ENCODE measurements at regions not wholly inside any gene's neighbourhood (a gene's known extent, or its start where the extent isn't known, plus 50 kb on each side); places are given as distances from the start of the nearest gene placed in this dataset.

- H3K4me1 ChIP-seq, result no peaks in the 10 kb centered on the region
- WGBS, 2 donors, result 65 to 72% methylated on average over 2 of the region's 2 CpGs
- H3K4me3 ChIP-seq, result no peak overlapping the region
- no peak for TF ChIP-seq CTCF (IDR thresholded peaks at IDR 0.05)
- ATAC-seq (no peak), DNase-seq (no peak)
- peaks cover 0 to 17% (median 3%) of the 10 kb centered on the region in 7 donors for H3K27me3 ChIP-seq
- no peaks in the 10 kb centered on the region for H3K9me3 ChIP-seq
- no peaks in the 10 kb centered on the region for H3K36me3 ChIP-seq
- intact Hi-C loops (cut with DNase I), result no loop called here
- H3K27ac ChIP-seq, result no peak overlapping the region
Observed at GRCh38 chr4:82033862-82034261, 339.9 kb downstream of the HNRNPD start.

GRCh38 chr4:82031376-82031927, 342.3 kb downstream of the HNRNPD start:
- no peak for DNase-seq
- intact Hi-C loops (cut with DNase I), result no loop called here
- H3K4me3 ChIP-seq, result no peak overlapping the region
- H3K4me1 ChIP-seq, result no peaks in the 10 kb centered on the region
- H3K36me3 ChIP-seq, result no peaks in the 10 kb centered on the region
- peaks cover 0 to 15% (median 3%) of the 10 kb centered on the region in 7 donors for H3K27me3 ChIP-seq
- TF ChIP-seq CTCF (IDR thresholded peaks at IDR 0.05), result no peak
- no peak overlapping the region for H3K27ac ChIP-seq
- WGBS, 2 donors, result 58 to 62% methylated on average over 2 of the region's 2 CpGs
- no peaks in the 10 kb centered on the region for H3K9me3 ChIP-seq
- ATAC-seq, result no peak

GRCh38 chr4:82017680-82018079, 356.1 kb downstream of the HNRNPD start:
- no peaks in the 10 kb centered on the region for H3K36me3 ChIP-seq
- no peaks in the 10 kb centered on the region for H3K4me1 ChIP-seq
- no peaks in the 10 kb centered on the region for H3K27me3 ChIP-seq
- peaks cover 0 to 5% (median 0%) of the 10 kb centered on the region in 11 donors for H3K9me3 ChIP-seq
- intact Hi-C loops (cut with DNase I), result no loop called here
- DNase-seq (no peak), ATAC-seq (no peak)
- TF ChIP-seq CTCF (IDR thresholded peaks at IDR 0.05), result no peak
- 64 to 75% methylated on average over 2 of the region's 2 CpGs for WGBS, 2 donors
- H3K27ac ChIP-seq, result no peak overlapping the region
- no peak overlapping the region for H3K4me3 ChIP-seq

GRCh38 chr4:82005158-82005557, 368.6 kb downstream of the HNRNPD start:
- Histone ChIP-seq H3K27ac (no peak overlapping the region), H3K9me3 (peaks cover 0 to 5% (median 0%) of the 10 kb centered on the region in 11 donors), H3K36me3 (no peaks in the 10 kb centered on the region), H3K4me1 (peaks cover 0 to 12% (median 4%) of the 10 kb centered on the region in 9 donors), H3K27me3 (no peaks in the 10 kb centered on the region), H3K4me3 (no peak overlapping the region)
- ATAC-seq (no peak), DNase-seq (no peak)
- intact Hi-C loops (cut with DNase I), result no loop called here
- TF ChIP-seq CTCF (IDR thresholded peaks at IDR 0.05), result no peak
- 57 to 64% methylated on average over 1 of the region's 1 CpG for WGBS, 2 donors

Data from heart right ventricle (tissue), 16 donors.